22Rv1 (cell line): ENCODE measurements at regions not wholly inside any gene's neighbourhood (a gene's known extent, or its start where the extent isn't known, plus 50 kb on each side); places are given as distances from the start of the nearest gene placed in this dataset.

Experiments used
- H3K27ac ChIP-seq: fragments of 450-650 bp; 2 replicates; pipeline ENCODE4 v1.5.1; 2017
- ZFX ChIP-seq: fragments of 450-650 bp; IDR thresholded peaks from 2 replicates; pipeline ENCODE4 v1.6.1; 2017; ENCODE audit warnings: antibody characterized with exemption, borderline replicate concordance
- TF ChIP-seq, protein P1 (sequence below): fragments of 450-650 bp; IDR thresholded peaks from 2 replicates; pipeline ENCODE4 v1.5.1; 2017; ENCODE audit warnings: mild to moderate bottlenecking

DNA sequence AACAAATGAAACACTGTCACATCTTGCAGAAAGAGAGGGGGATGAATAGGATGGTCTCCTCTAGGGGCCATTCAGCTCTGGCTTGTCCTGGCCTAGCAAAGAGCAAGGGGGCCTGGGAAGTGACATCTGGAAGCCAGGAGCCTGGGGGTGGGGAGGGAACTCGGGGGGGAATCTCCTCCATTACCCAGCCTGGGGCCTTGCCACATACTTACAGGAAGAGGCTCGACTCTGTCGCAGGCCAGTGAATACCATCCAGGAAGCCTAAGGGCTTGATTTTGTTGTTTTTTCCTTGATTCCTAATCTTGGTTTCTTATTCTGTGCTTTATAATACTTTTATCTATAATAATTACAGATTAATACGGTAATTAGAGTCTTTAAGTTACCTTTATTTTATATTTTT lies 797.5 kb upstream of the ID2 start:
- no peak overlapping the region for H3K27ac ChIP-seq
- TF ChIP-seq, protein P1, sequence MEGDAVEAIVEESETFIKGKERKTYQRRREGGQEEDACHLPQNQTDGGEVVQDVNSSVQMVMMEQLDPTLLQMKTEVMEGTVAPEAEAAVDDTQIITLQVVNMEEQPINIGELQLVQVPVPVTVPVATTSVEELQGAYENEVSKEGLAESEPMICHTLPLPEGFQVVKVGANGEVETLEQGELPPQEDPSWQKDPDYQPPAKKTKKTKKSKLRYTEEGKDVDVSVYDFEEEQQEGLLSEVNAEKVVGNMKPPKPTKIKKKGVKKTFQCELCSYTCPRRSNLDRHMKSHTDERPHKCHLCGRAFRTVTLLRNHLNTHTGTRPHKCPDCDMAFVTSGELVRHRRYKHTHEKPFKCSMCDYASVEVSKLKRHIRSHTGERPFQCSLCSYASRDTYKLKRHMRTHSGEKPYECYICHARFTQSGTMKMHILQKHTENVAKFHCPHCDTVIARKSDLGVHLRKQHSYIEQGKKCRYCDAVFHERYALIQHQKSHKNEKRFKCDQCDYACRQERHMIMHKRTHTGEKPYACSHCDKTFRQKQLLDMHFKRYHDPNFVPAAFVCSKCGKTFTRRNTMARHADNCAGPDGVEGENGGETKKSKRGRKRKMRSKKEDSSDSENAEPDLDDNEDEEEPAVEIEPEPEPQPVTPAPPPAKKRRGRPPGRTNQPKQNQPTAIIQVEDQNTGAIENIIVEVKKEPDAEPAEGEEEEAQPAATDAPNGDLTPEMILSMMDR, result no peak
- no peak for TF ChIP-seq ZFX

DNA sequence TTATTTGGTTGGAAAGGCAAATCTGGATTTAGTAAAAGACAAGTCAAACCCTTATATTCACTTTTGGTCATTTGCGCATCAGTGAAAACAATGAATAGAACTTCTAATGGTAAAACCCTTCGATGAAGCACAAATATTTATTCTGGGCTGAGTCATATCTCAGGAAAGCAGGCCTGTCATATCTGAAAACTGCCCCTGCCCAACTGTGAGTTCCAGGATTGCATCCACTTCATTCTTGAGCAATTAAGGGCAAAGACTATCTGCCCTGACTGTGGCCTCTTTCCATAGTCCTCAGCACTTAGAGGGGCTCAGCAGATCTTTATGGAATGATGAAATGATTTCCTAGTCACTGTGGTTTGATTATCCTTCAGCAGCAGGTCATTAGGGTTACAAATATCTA lies 795.2 kb upstream of the ID2 start:
- no peak for TF ChIP-seq ZFX
- TF ChIP-seq, protein P1, result no peak
- no peak overlapping the region for H3K27ac ChIP-seq

DNA sequence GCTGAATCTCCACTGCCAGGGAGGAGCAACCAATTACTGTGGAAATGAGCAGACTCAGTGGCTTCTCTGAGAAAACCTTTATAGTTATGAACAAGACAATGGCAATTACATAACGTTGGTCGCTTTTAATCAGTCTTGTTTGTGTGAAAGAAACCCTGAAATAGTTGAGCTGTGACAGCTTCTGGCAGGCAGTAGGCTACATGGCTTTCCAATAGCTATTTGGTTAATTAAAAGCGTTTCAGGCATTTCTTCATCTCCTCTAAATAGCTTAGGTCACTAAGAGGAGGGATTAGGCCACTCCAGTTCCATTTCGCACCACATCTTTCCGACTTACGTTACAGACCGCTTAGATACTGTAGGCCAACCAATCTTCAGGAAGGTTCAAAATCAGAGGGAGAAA lies 794.4 kb upstream of the ID2 start:
- H3K27ac ChIP-seq, result no peak overlapping the region
- no peak for TF ChIP-seq ZFX
- TF ChIP-seq, protein P1, result no peak

DNA sequence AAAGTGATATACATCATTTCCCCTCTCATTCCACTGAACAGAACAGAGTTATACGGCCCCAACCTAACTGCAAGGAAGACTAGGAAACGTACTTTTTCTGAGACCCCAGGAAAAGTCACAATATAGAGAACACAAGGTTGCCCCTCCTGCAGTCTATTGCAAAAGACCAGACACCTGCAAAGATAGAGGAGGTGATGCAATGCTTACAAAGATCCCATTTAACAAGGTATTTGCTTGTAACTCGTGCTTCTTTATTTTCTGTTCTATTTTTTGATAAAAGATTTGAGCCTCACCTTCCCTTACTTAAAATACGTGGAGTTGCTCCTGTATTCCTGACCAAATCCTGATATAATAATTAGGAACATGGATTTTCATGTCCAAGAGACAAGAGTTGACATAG lies 793.0 kb upstream of the ID2 start:
- H3K27ac ChIP-seq, result no peak overlapping the region

DNA sequence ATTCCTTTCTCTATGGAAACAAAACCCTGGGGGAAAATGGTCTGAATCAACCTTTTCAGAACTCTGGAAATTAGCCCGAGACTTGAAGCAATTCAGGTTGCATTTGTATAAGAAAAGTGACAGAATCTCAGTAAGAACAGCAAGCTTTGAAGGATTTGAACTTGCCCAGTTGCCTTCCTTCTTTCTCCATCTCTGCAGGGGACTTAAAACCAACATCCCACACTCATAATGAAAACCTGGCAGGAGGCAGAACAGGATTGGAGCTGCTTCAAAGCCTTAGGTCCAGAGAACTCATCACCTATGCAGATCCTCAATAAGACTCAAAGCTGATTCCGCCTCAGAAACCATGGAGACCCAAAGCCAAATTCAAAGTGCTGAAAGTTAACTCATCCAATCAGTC lies 790.5 kb upstream of the ID2 start:
- no peak for TF ChIP-seq ZFX
- TF ChIP-seq, protein P1, result no peak
- H3K27ac ChIP-seq, result no peak overlapping the region

More for the DNA sequence above, 793.0 kb upstream of the ID2 start:
- TF ChIP-seq, protein P1, result no peak
- TF ChIP-seq ZFX, result no peak

DNA sequence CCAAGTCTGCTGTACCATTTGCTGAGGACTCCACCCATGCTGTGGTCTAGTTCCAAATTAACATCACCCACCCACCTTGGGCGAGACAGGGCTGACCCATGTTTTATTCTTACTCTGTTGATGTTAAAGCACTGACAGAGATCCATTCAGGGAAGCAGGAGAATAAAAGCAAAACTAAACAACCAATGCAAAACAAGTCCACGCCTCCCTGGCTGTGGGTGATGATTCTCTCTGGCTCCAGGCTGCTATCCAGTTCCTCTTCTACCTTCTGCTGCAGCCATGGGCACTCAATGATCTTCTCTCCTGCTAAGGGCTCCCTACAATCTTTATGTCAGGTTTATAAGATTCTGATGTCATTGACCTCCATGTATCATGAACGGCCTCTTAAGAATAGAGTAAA lies 786.6 kb upstream of the ID2 start:
- no peak for TF ChIP-seq ZFX

DNA sequence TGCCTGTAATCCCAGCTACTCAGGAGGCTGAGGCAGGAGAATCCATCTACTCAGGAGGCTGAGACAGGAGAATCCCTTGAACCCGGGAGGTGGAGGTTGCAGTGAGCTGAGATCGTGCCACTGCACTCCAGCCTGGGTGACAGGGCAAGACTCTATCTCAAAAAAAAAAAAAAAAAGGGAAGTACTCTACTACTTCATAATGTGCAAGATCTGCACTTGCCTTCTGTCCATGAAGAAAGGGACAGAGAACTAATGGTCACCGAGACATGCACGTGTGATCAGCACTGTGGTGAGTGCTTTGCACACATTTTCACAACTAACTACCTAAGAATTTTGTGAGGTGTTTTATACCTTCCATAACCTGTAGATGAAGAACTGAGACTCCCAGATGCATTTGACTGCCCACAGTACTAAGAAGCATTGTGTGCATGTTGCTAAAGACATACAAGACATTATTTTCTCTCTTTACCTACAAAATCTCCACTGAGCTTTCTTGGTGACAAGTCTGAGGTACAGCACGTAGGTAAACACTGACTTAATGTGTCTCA lies 784.8 kb upstream of the ID2 start:
- no peak for TF ChIP-seq ZFX
- TF ChIP-seq, protein P1, result no peak
- H3K27ac ChIP-seq, result no peak overlapping the region

More for the DNA sequence above, 786.6 kb upstream of the ID2 start:
- no peak overlapping the region for H3K27ac ChIP-seq

DNA sequence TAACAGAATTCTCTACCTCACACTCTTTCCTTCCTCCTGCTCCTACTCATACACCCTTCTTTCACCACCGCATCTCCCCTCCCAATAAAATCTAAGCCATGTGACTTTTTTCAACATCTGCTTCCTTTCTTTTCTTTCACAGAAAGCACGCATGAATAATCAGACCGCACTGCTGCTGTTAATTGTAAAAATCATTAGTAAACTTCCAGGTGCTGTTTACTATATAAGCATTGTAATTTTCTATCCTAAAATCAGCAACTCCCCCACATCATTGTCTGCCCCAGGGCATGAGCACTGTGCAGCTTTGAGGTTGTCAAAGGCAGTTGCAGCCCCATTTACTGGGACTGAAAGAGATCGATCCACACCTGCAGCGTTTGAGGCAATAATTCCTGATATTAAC lies 782.6 kb upstream of the ID2 start:
- no peak overlapping the region for H3K27ac ChIP-seq

More for the DNA sequence above, 782.6 kb upstream of the ID2 start:
- TF ChIP-seq, protein P1, result no peak
- no peak for TF ChIP-seq ZFX
